ENCODE measurements at regions not wholly inside any gene's neighbourhood (a gene's known extent, or its start where the extent isn't known, plus 50 kb on each side); places are given as distances from the start of the nearest gene placed in this dataset.

DNA sequence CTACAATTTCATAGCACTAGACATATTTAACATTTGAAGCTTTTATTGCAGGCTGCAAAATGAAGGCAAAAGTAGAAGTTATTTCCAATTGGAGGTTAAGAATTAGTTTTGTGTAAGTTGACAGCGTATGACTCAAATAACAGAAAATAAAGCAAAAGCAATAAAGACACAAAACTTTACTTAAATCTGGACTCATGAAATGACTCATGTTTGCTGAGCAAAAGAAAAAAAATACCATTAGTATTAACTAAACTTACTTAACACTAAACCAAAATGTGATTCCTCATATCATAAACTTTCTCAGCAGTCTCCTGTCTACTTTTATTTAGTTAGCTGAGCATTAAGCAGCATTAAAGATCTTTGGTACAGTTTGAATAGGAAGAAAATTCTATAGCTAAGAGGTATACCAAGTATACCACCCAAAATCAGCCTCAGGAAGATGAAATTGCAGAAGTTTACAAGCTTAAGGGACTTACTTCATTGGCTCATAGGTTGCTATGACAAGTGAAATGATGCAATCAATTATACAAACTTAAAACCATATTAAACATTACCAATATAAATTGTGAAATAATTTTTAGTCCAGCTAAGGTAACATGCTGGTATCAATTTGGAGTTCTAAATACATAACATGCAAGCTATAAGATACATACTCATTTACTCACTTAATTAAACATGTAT, 1131.4 kb downstream of the XPNPEP1 start:
- H3K9me3 ChIP-seq (ENCODE audit: control insufficient read depth, insufficient read depth, low read depth, low read length), result no peaks in the 10 kb centered on the region
- ChIA-PET POLR2A (no interaction called here), CTCF (interaction anchor here (0.6 kb wide), 1 partner anchor 23 kb away, joined by 3 read pairs; no protein-coding TSS in a partner anchor)
- H3K36me3 ChIP-seq (ENCODE audit: control insufficient read depth in 2 of 2, insufficient read depth in 1 of 2, low read length in 2 of 2), result no peaks in the 10 kb centered on the region
- no peaks in the 10 kb centered on the region for H3K4me1 ChIP-seq (ENCODE audit: control insufficient read depth, insufficient read depth, low read length)
- TF ChIP-seq ZNF311 (tag by site-specific recombination; IDR thresholded peaks at IDR 0.05; ENCODE audit: borderline replicate concordance), result no peak
- TF ChIP-seq ZNF24 (tag by site-specific recombination; IDR thresholded peaks at IDR 0.05), result no peak
- TF ChIP-seq, protein P1, sequence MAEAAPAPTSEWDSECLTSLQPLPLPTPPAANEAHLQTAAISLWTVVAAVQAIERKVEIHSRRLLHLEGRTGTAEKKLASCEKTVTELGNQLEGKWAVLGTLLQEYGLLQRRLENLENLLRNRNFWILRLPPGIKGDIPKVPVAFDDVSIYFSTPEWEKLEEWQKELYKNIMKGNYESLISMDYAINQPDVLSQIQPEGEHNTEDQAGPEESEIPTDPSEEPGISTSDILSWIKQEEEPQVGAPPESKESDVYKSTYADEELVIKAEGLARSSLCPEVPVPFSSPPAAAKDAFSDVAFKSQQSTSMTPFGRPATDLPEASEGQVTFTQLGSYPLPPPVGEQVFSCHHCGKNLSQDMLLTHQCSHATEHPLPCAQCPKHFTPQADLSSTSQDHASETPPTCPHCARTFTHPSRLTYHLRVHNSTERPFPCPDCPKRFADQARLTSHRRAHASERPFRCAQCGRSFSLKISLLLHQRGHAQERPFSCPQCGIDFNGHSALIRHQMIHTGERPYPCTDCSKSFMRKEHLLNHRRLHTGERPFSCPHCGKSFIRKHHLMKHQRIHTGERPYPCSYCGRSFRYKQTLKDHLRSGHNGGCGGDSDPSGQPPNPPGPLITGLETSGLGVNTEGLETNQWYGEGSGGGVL (tag by site-specific recombination; IDR thresholded peaks at IDR 0.05), result no peak
- TF ChIP-seq ZNF549 (tag by site-specific recombination; IDR thresholded peaks at IDR 0.05), result no peak
- TF ChIP-seq ZNF560 (tag by site-specific recombination; IDR thresholded peaks at IDR 0.05; ENCODE audit: borderline replicate concordance), result no peak
- TF ChIP-seq ZNF514 (tag by site-specific recombination; IDR thresholded peaks at IDR 0.05), result no peak
- TF ChIP-seq, protein P2, sequence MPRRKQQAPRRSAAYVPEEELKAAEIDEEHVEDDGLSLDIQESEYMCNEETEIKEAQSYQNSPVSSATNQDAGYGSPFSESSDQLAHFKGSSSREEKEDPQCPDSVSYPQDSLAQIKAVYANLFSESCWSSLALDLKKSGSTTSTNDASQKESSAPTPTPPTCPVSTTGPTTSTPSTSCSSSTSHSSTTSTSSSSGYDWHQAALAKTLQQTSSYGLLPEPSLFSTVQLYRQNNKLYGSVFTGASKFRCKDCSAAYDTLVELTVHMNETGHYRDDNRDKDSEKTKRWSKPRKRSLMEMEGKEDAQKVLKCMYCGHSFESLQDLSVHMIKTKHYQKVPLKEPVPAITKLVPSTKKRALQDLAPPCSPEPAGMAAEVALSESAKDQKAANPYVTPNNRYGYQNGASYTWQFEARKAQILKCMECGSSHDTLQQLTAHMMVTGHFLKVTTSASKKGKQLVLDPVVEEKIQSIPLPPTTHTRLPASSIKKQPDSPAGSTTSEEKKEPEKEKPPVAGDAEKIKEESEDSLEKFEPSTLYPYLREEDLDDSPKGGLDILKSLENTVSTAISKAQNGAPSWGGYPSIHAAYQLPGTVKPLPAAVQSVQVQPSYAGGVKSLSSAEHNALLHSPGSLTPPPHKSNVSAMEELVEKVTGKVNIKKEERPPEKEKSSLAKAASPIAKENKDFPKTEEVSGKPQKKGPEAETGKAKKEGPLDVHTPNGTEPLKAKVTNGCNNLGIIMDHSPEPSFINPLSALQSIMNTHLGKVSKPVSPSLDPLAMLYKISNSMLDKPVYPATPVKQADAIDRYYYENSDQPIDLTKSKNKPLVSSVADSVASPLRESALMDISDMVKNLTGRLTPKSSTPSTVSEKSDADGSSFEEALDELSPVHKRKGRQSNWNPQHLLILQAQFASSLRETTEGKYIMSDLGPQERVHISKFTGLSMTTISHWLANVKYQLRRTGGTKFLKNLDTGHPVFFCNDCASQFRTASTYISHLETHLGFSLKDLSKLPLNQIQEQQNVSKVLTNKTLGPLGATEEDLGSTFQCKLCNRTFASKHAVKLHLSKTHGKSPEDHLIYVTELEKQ (tag by site-specific recombination; IDR thresholded peaks at IDR 0.05; ENCODE audit: borderline replicate concordance), result no peak
- no peak for TF ChIP-seq ZFP41 (tag by site-specific recombination; IDR thresholded peaks at IDR 0.05; ENCODE audit: borderline replicate concordance)
- no peak overlapping the region for H3K27ac ChIP-seq (ENCODE audit: extremely low read depth, low read depth, low read length)
- no peak overlapping the region for H3K4me3 ChIP-seq (ENCODE audit: low read depth, low read length)

DNA sequence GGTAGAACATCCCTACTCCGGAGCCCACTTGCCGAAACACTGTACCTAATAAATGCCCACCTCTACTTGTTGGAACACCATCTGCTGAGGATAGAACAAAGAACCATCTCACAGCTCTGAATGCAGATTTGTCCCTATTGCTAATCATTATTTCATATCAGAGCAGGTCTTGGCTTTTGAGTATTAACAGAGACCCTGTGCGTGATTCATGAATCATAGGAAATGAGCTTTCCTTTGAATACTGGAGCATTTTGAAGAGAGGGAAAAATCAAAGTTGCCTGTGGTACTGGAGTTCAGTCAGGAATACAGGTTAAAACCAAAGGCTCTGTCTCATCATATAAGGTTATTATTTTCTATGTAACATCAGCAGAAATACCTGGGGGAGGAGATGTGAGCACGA, 1132.3 kb downstream of the XPNPEP1 start:
- CTCF ChIA-PET, result interaction anchor here (0.6 kb wide), 2 partner anchors 22 to 586 kb away, joined by 3 to 6 read pairs; no protein-coding TSS in a partner anchor
- H3K27ac ChIP-seq (ENCODE audit: extremely low read depth, low read depth, low read length), result no peak overlapping the region
- no peaks in the 10 kb centered on the region for H3K4me1 ChIP-seq (ENCODE audit: control insufficient read depth, insufficient read depth, low read length)
- POLR2A ChIA-PET, result no interaction called here
- H3K36me3 ChIP-seq (ENCODE audit: control insufficient read depth in 2 of 2, insufficient read depth in 1 of 2, low read length in 2 of 2), result no peaks in the 10 kb centered on the region
- H3K4me3 ChIP-seq (ENCODE audit: low read depth, low read length), result no peak overlapping the region
- no peaks in the 10 kb centered on the region for H3K9me3 ChIP-seq (ENCODE audit: control insufficient read depth, insufficient read depth, low read depth, low read length)
- TF ChIP-seq ZNF146 (tag by site-specific recombination; IDR thresholded peaks at IDR 0.05) (no peak), KLF8 (tag by site-specific recombination; IDR thresholded peaks at IDR 0.05) (no peak), ZNF16 (tag by site-specific recombination; IDR thresholded peaks at IDR 0.05; ENCODE audit: low read depth) (no peak), ZNF791 (tag by site-specific recombination; IDR thresholded peaks at IDR 0.05) (no peak), ZNF701 (tag by site-specific recombination; IDR thresholded peaks at IDR 0.05) (no peak), TRIM28 (IDR thresholded peaks at IDR 0.05; ENCODE audit: borderline replicate concordance, low read length) (no peak), ZNF530 (tag by site-specific recombination; IDR thresholded peaks at IDR 0.05; ENCODE audit: low read depth) (no peak), ZFP69B (tag by site-specific recombination; IDR thresholded peaks at IDR 0.05) (no peak)
- TF ChIP-seq, protein P3, sequence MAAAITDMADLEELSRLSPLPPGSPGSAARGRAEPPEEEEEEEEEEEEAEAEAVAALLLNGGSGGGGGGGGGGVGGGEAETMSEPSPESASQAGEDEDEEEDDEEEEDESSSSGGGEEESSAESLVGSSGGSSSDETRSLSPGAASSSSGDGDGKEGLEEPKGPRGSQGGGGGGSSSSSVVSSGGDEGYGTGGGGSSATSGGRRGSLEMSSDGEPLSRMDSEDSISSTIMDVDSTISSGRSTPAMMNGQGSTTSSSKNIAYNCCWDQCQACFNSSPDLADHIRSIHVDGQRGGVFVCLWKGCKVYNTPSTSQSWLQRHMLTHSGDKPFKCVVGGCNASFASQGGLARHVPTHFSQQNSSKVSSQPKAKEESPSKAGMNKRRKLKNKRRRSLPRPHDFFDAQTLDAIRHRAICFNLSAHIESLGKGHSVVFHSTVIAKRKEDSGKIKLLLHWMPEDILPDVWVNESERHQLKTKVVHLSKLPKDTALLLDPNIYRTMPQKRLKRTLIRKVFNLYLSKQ (tag by site-specific recombination; IDR thresholded peaks at IDR 0.05; ENCODE audit: borderline replicate concordance), result no peak
